DMS79 (cell line): ENCODE measurements at regions not wholly inside any gene's neighbourhood (a gene's known extent, or its start where the extent isn't known, plus 50 kb on each side); places are given as distances from the start of the nearest gene placed in this dataset.
"Not testable (repeated sequence)": the region's sequence is repeated elsewhere in the genome, so short reads cannot be mapped to it uniquely, and the experiment has no call there.

Source experiments
- DNase-seq: peaks from one replicate; lab custom pipeline; 2025; lab: John Stamatoyannopoulos, UW

DNA sequence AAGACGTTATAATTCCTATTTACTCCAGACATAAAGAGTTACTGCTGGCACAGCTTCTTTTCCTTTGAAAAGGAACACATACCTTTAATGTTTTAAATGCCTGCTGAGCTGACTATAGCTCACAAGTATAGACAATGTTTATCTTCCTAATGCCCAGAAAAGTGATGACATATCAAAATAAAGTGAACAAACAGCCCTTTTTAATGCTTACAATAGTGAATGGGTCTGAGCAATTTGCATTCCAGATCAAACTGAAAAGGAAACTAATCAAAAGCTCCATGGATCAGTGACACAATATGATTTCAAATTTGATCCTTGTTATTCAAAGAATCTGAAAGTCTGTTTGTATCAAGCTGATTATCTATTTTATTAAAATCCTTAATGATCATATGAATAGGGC lies 233.6 kb upstream of the SEMA3E start:
- no peak for DNase-seq

DNA sequence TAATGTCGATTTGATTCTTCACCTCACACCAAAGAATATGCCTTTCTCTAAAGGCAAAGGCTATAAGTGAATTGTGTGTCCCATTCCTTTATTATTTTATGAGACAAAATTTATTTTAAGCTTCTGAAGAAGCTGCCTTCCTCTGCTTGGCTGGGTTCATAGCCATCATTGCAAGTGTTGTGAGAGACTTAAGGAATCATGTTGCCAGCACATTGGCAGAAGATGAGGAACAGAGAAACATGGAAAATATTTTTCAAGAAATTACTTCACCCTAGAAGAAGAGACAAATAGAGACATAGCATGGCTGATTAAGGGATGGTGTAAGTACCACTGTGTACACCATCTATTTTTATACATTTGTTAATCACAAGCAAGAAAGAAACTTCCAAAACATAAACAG lies 230.1 kb upstream of the SEMA3E start:
- DNase-seq: no peak

DNA sequence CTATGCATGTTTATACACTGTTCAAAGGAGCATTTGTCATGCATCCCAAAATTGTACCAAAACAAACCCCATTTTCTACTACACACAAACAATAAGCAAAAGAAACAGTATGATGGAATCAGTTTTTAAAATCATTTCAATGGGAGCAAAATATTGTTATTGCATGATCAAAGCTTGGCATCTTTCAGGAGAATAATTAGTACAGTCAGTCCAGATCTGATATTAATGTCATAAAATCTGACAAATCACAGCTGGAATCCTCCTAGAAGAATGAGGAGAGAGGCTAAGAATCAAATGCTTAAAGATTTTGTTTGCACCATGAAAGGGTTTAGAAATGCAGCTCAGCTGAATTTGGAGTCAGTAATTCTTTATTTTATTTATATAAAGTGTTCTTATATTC lies 229.7 kb upstream of the SEMA3E start:
- DNase-seq: no peak

DNA sequence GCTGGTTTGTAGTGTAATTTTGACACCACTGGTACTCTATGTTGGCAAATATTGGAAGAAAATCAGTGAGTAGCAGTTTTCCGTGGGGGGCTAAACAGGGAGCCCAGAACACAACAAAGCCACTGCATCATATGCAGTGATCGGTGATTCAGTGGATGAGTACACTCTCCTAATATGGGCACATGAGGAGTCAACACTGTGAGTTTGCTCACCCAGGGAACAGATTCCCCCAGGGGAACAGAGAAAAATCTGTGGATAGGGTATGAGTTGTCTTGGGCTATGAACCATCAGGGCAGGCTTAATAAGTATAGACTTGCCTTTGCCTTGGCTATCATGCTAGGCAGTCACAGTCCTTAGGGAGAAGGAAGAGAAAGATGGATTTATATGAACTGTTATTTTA lies 227.7 kb upstream of the SEMA3E start:
- no peak for DNase-seq

DNA sequence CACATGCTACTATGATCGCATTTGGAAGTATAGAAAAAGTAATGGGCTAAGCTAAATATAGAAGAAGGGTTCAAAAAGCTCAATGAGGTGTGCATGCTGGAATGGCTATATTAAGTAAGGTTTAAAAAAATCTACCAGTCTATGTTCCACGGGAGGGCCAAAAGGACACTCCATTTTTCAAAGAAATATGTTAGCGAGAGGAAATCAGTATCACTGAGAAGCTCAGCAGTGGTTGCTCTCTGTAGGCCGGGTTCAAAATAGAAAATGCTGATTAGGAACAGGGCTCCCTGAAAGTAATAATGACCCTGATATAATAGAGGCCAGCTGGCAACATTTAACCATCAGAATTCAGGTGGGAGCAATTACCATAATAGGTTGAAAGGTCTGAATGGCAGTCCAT lies 224.5 kb upstream of the SEMA3E start:
- DNase-seq: no peak

DNA sequence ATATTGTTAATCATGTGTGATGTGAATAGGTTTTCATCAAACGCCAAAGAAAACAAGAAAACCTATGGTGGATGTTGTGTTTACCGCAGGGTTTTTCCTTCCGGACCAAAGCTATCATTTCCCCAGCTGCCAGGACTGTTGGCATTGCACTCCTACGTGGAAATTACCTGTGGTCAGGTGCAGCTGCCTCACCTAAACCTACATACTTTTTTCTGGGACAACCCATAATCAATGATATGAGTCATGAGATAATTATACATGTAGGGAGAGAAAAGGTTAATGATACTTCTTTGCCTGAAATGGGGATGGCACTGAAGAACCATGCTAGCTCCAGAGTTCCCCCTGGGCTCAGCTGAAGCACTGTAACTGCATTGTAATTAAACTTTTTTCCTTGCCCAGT lies 223.6 kb upstream of the SEMA3E start:
- DNase-seq: no peak

DNA sequence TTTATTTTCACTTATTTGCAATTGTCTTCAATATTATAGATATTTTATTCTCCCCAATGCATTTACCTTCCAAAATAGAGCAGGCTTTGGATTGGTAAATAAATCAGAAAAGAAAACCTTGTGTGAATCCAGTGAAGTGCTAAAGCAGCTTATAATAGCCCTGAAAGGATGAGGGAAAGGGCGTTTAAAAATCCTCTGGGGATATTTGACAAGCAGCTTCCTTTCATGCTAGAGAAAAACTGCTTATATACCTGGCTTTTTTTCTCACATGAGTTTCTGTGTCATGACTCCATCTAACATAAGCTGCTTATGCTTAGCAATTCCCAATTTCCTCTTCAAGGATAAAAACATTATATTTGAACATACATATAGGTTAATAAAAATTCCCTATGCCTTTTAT lies 221.6 kb upstream of the SEMA3E start:
- no peak for DNase-seq

DNA sequence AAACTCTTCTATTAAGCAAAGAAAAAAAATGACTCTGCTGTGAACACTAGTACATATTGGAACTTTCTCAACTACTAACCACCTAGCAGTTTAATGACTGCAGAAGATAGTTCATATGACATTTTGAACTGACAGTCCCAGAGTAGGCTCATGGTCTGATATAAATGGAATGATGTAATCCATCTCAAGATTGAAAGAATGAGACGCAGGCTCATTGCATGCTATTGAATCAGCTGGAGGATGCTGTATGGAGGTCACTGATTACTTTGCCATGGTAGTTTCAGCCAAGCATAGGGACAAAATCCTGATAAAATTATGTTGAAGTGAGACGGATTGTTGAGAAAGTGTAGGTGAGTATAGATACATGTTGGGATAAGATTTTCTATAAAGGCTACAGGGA lies 217.6 kb upstream of the SEMA3E start:
- DNase-seq: no peak

DNA sequence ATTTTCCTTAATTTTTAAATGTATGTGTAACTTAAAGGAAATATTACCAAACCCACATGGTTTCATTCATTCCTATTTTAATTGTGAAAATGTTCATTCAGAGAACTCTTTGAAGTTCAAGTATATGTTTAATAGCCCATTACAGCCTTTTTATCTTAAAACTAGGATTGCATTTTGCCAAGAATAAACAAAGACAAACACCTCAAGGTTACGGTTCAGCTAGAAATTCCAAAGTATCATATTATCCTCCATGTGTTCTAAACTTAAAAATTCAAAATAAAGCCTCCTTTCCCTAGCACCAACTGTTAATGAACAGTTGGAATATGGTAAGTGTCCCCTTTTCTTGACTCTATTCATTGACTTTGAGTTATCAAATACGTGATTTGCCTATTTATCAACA lies 215.6 kb upstream of the SEMA3E start:
- DNase-seq: no peak

DNA sequence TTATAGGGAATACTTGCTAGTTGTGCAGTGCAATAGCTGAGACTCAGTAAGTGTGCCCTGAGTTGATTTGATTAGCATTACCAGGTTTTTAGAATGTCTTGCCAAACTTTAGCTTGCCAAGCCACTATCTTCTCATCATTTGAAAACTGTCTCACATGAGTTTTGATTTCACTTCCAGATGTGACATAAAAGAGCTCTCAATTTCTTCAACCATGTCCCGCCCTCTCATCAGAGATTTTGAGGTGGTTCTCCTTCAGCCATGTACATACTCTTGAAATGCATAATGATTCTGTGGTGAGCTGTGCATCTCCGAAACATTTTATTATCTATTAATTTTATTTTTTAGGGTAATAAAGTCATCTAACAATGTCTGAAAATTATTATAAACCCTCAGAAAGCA lies 215.0 kb upstream of the SEMA3E start:
- DNase-seq: peak; percentile 16

DNA sequence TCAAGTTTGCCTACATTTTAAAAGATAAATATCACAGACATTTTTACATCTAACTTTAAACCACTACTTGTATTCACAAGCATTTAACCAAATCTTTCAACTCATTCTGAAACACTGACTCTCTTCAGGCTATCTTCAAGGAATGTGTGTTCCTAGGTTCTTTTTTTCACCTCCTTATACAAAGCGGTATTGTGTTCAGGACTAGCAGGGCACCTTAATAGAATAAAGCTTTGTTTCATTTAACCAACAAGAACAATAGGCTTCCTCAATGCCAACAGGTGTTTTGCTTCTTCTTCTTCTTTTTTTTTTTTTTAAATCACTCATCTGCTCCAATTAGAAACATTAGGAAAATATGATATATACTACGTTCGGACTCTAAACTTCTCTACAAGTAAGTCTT lies 212.9 kb upstream of the SEMA3E start:
- DNase-seq: no peak

DNA sequence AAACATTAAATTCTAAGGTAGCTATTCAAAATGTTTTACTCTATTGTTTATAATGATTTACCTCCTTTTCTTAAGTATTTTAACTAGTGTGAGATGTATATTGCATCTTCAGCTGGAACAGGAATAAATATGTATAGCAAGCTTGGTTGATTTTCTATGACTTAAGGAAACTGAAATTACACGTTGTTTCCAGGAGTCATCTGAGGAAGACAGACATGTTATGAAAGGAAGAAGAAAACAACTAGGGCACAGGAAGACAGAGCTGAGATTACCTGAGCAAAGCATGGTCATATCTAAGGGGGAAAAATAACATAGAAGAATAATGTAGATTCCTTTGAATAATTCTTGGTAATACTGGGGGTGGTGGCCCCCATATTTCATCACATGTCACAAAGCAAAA lies 210.9 kb upstream of the SEMA3E start:
- DNase-seq: no peak

DNA sequence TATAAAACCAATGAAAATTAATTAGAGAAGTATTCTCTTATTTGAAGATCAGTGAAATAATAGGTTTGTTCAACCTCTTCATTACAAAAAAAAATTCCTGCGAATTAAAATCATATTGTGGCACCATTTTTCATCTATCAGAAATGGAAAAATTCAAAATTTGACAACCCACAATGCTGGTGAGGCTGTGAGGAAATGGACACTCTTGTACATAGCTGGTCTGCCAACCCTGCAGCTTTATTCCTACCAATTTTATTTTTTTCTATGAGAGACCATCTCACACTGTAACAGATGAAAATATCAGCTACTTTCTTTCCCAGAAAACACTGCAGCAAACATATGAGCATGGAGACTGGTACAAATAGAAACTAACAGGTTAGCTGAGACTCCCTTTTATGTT lies 208.8 kb upstream of the SEMA3E start:
- DNase-seq: no peak

DNA sequence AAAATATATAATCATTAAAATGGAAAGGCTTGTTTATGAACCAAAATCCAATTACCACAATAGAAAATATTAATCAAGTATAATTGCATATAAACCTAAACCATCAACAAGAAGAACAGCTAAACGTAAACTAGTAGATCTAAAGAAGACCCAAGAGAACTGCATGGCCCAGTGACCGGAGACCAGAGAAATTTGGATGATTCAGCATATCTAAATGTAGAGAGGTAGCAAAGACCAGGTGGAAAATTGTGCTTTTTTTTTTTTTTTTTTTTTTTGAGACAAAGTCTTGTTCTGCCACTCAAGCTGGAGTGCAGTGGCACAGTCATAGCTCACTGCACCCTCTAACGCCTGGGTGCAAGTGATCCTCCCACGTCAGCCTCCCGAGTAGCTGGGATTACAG lies 207.2 kb upstream of the SEMA3E start:
- DNase-seq: no peak

DNA sequence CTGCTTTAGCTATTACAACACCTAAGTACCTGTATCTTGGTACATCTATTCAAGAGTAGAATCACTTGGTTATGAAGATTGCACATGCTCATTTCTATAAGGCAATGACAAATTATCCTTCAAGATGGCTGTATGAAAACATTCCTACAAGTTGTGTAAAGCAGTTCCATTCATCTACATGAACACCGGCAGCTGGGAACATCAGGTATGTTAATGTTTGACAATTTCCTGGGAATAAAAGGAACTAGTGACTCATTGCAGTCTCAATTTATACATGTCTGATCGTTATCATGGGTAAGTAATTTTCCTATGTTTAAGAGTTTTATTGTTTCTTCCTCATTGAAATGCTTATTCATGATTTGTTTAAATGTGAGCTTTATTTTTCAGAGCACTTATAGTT lies 203.2 kb upstream of the SEMA3E start:
- no peak for DNase-seq

DNA sequence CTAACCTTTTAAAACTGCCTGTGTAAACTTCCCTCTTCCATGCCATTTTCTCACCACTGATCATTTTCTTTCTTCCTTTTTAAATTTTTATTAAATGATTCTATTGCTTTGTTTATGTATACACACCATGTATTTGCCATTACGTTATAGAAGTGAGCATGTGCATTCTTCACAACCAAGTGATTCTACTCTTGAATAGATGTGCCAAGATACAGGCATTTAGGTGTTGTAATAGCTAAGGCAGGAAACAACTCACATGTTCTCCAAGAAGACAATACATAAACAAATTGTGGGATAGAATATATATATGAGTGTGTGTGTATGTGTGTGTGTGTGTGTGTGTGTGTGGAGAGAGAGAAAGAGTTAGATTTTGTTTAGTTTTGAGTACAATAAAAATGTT lies 202.6 kb upstream of the SEMA3E start:
- no peak for DNase-seq

DNA sequence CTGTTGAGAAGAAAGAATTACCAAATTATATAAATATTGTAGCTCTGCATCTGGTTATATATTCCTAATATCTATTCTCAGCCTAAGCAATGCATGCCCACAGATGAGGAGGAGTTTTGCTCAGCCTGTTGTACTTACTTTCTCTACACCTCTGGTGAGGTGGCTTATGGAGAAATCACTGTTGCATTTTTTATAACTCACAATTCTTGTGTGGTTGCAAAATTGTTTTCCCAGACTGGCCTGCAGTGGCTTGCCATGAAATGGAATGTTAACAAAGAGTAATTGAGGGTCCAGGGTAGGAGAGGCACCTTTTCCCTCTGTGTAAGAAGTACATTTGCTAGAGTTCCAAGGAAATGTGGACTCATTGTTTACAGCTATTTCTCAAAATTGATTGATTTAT lies 202.0 kb upstream of the SEMA3E start:
- no peak for DNase-seq

DNA sequence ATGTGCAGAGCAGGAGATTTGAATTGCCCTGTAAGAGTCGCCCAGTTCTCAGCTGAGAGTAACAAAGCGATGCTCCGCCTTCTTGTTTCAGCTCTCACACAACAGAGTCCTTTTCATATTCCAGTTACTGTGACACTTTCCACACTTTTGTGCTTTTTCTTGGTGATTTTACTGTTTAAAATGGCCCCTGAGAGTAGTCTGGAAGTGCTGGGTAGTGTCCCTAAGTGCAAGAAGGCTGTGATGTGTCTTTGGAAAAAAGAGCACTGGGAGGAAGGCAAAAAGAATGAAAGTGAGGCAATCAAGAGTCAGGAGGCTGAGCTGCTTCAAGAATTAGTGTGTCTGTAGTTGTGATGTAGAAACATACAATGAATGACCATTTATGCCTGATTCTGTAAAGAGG lies 201.2 kb upstream of the SEMA3E start:
- DNase-seq: no peak

DNA sequence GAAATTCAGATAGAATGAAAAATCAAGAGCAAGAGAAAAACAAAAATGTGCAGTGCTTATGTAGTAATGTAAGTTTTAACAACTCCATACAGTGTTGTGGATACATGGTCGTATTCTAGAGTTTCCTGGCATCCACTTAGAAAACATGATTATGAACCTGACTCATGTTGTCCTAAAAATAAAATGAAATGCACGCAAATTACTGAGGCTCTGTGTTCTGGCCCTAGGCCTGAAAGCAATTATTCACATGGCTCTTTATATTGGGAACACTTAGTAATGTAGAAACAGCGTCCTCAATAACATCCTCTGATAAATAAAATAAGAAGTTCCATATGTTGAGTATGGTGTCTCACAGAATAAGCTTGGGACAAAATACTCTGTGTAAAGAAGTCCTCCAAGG lies 200.2 kb upstream of the SEMA3E start:
- DNase-seq: no peak

DNA sequence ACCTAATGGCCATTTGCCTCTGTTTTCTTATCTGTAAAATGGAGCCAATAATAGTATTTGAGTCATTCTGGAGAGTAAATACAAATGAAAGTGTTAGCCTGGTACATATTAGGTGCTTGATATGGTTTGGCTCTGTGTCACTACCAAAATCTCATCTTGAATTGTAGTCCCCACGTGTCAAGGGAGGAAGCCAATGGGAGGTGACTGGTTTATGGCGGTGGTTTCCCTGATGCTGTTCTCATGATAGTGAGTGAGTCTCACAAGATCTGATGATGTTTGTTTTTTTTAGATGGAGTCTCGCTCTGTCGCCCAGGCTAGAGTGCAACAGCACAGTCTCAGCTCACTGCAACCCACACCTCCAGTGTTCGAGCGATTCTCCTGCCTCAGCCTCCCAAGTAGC lies 194.0 kb upstream of the SEMA3E start:
- no peak for DNase-seq

DNA sequence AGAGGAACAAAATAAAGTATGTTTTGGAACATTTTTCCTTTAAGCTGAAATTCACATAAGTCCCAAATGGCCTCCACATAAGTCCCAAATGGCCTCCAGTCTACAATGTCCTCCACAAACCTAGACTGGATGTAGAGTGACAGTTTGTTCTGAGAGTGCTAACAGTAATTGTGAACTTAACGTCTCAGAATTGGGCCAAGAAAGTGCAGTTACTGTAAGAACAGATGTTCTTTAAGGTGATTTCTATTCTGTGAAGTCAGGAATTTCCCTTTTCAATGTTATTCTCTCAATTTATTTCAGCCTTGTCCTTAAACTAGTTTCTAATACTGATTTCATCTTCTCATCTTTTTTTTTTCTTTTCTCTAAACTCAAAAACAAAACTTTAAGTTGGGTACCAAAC lies 188.7 kb upstream of the SEMA3E start:
- DNase-seq: no peak

DNA sequence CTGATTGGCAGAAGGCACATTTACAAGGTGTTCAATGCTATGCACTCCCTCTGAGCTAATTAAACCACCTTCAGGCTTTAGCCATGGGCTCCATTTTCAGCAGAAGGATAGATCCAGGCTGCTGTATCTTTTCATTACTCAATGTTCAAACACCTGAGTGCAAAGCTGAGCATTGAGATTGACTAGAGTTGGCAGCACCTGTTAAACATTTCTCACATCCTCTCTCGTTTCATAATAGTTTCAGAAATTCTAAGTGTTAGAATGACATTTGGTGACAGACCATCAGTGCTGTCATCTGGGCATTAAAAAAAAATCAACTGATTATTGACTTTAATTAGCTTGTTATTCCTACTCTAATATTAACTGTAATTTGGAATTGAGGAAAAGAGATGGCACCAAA lies 187.1 kb upstream of the SEMA3E start:
- DNase-seq: no peak

DNA sequence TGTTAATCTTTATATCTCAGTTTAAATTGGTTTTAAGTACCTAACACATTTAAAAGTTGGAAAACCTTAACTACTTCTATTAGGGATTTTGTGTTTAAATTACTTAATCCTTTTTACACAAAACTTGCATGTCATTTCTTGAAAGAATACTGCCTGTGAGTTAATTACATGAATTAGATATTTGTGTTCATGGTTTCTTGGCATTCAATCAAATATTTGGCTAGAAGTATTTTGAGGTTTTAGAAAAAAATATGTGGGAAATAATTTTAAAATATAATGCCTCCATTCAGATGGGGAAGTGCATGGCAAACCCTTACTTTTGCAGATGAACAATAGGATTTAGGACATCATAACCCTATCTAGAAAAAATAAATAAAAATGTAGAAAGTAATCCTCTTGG lies 186.5 kb upstream of the SEMA3E start:
- no peak for DNase-seq

DNA sequence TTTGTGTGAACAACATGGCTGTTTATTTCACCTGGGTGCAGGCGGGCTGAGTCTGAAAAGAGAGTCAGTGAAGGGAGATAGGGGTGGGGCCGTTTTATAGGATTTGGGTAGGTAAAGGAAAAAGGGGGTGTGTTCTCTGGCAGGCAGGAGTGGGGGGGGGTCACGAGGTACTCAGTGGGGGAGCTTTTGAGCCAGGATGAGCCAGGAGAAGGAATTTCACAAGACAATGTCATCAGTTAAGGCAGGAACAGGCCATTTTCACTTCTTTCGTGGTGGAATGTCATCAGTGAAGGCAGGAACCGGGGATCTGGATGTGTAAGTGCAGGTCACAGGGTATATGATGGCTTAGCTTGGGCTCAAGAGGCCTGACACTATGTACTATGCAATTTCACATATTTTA lies 184.8 kb upstream of the SEMA3E start:
- not testable (repeated sequence) for DNase-seq

DNA sequence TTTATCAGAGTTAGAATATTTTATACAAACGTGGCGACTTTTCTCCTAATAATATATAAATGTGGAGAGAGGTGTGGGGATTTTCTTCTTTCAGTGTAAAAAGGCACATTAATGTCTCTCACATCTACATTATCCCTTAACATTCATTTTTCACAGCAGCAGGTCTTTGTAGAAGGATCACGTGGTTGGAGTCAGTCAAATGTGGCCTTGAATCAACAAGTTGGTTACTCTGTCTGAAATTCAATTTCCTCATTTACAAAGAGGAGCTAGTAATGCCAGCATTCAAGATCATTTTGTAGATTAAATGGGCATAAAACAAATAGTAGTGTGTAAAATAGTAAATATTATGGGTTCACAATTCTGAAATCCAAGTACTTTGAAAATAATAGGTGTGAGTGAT lies 183.1 kb upstream of the SEMA3E start:
- DNase-seq: no peak

DNA sequence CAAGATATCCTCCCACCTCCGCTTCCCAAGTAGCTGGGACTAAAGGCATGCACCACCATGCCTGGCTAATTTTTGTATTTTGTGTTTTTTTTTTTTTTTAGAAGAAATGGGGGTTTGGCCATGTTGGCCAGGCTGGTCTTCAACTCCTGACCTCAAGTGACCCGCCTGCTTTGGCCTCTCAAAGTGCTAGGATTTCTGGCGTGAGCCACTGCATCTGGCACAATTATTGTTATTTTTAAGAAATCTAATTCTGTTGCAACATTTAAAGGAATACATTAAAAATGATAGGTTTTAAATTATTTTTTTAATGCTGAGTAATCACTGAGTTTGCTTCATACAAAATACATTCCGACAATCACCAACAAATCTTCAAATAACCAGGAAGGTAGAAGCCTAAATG lies 178.1 kb upstream of the SEMA3E start:
- DNase-seq: no peak
